Endothelial cell of umbilical vein (primary cell): ENCODE measurements at regions not wholly inside any gene's neighbourhood (a gene's known extent, or its start where the extent isn't known, plus 50 kb on each side); places are given as distances from the start of the nearest gene placed in this dataset.
"Not testable (repeated sequence)": the region's sequence is repeated elsewhere in the genome, so short reads cannot be mapped to it uniquely, and the experiment has no call there.

ENCODE experiments used
- BruUV-seq: library from RNA; stranded (reverse); fragments of 400-500 nt; replicated peaks from 2 replicates; lab custom pipeline; 2021; lab: Mats Ljungman, UMichigan
- CTCF ChIA-PET: fragments of 300-600, 350-600 bp; sonication (Branson Sonifier 250); formaldehyde crosslinking; loops from one replicate; lab custom pipeline; 2021; ENCODE audit warnings: antibody characterized with exemption, inconsistent platforms; lab: Charles Lee
- POLR2A ChIA-PET: fragments of 300-600, 350-600 bp; sonication (Branson Sonifier 250); formaldehyde crosslinking; loops from one replicate; lab custom pipeline; 2021; ENCODE audit warnings: antibody characterized with exemption, inconsistent platforms; lab: Charles Lee
- DNase-seq: peaks from one replicate; pipeline ENCODE4 v3.0.0-alpha.2; 2011; ENCODE audit warnings: low read depth, low spot score
- FAIRE-seq: peaks from 2 replicates; lab custom pipeline; 2011; peaks lifted over from hg19 to GRCh38; lab: Jason Lieb, UNC
- H2AFZ ChIP-seq: 2 replicates; pipeline ENCODE4 v1.6.0; 2012; ENCODE audit warnings: low read depth, low read length, control low read depth, inconsistent platforms
- H3K27ac ChIP-seq: 2 replicates; pipeline ENCODE4 v1.5.1; 2011; ENCODE audit warnings: low read depth, mild to moderate bottlenecking, control low read depth, low read length, moderate library complexity; ENCODE audit not compliant: insufficient read depth
- H3K27me3 ChIP-seq, 2 experiments: 2 replicates each; pipeline versions ENCODE4 v1.6.0 to v1.6.1; 2011; ENCODE audit warnings: low read length in 2 of 2, mixed read lengths in 1 of 2; ENCODE audit not compliant: control insufficient read depth in 2 of 2, insufficient read depth in 2 of 2
- H3K36me3 ChIP-seq, 2 experiments: 2 replicates in 1 of 2; 3 replicates in 1 of 2; pipeline ENCODE4 v1.5.1; 2011; ENCODE audit warnings: low read length in 2 of 2, mild to moderate bottlenecking in 1 of 2, moderate library complexity in 1 of 2; ENCODE audit not compliant: control insufficient read depth in 2 of 2, insufficient read depth in 2 of 2; ENCODE audit errors: extremely low read depth in 1 of 2
- H3K4me1 ChIP-seq: 3 replicates; pipeline ENCODE4 v1.5.1; 2011; ENCODE audit warnings: mild to moderate bottlenecking, low read length; ENCODE audit not compliant: control insufficient read depth, insufficient read depth; ENCODE audit errors: extremely low read depth
- H3K4me2 ChIP-seq: 2 replicates; pipeline ENCODE4 v1.6.1; 2011; ENCODE audit warnings: low read length, control low read depth, mixed read lengths; ENCODE audit not compliant: insufficient read depth
- H3K4me3 ChIP-seq, 3 experiments: fragments of 200-600 bp in 1 of 3; sonication (generic), shearing (Covaris generic) in 1 of 3; replicated peaks in 1 of 3; 2 replicates each; pipeline ENCODE4 v1.5.1; 2011 to 2016; ENCODE audit warnings: control low read depth in 3 of 3, low read length in 3 of 3, mild to moderate bottlenecking in 2 of 3, inconsistent platforms in 1 of 3, low read depth in 1 of 3, moderate library complexity in 1 of 3; ENCODE audit not compliant: insufficient read depth in 1 of 3
- H3K79me2 ChIP-seq: 2 replicates; pipeline ENCODE4 v1.6.0; 2012; ENCODE audit warnings: low read length, inconsistent platforms; ENCODE audit not compliant: control insufficient read depth, insufficient read depth
- H3K9ac ChIP-seq: replicated peaks from 2 replicates; pipeline ENCODE3; 2011; ENCODE audit warnings: low read length, control low read depth; ENCODE audit not compliant: insufficient read depth; ENCODE audit errors: extremely low read depth
- H3K9me1 ChIP-seq: replicated peaks from 3 replicates; pipeline ENCODE4 v1.6.0; 2011; ENCODE audit warnings: mild to moderate bottlenecking, low read length; ENCODE audit not compliant: control insufficient read depth, insufficient read depth; ENCODE audit errors: extremely low read depth
- H3K9me3 ChIP-seq: replicated peaks from 2 replicates; pipeline ENCODE4 v1.5.1; 2012; ENCODE audit warnings: low read length, inconsistent platforms; ENCODE audit not compliant: control insufficient read depth, insufficient read depth
- H4K20me1 ChIP-seq: replicated peaks from 2 replicates; pipeline ENCODE3; 2011; ENCODE audit warnings: mild to moderate bottlenecking, low read length; ENCODE audit not compliant: control insufficient read depth, insufficient read depth; ENCODE audit errors: extremely low read depth
- EZH2 ChIP-seq: IDR thresholded peaks from 2 replicates; pipeline ENCODE4 v1.6.1; 2012; ENCODE audit warnings: borderline replicate concordance, low read depth, mild to moderate bottlenecking, moderate library complexity, low read length, inconsistent platforms; ENCODE audit not compliant: severe bottlenecking
- FOS ChIP-seq: IDR thresholded peaks from 2 replicates; pipeline ENCODE4 v1.6.1; 2011; ENCODE audit warnings: mild to moderate bottlenecking, low read length, moderate library complexity, borderline replicate concordance; ENCODE audit not compliant: insufficient read depth
- JUN ChIP-seq: IDR thresholded peaks from 2 replicates; pipeline ENCODE4 v1.6.1; 2011; ENCODE audit warnings: borderline replicate concordance, low read depth; ENCODE audit not compliant: insufficient read length, insufficient read depth
- MAX ChIP-seq: IDR thresholded peaks from 2 replicates; pipeline ENCODE4 v1.6.1; 2011; ENCODE audit not compliant: insufficient read depth, insufficient read length
- POLR2A ChIP-seq: IDR thresholded peaks from 2 replicates; pipeline ENCODE4 v1.6.1; 2012; ENCODE audit warnings: low read depth, mild to moderate bottlenecking, control low read depth, low read length
- dilution Hi-C: fragments of 300-500 bp; cut with MboI; formaldehyde crosslinking; loops from one replicate; pipeline ENCODE4 v1.15.0; 2019; ENCODE audit warnings: low sequenced_read_pairs; ENCODE audit not compliant: extremely low pct_ligation_motif_present
- intact Hi-C: fragments of 100-400 bp; cut with micrococcal nuclease; formaldehyde crosslinking; loops from one replicate; pipeline ENCODE4 v1.10.0; 2022

- Histone ChIP-seq H3K4me3 (no peak overlapping the region), H2AFZ (no peak overlapping the region), H3K4me2 (no peak overlapping the region), H4K20me1 (no peaks in the 10 kb centered on the region), H3K9me1 (no peaks in the 10 kb centered on the region), H3K36me3 (no peaks in the 10 kb centered on the region), H3K4me1 (no peaks in the 10 kb centered on the region), H3K9me3 (peaks cover 3% of the 10 kb centered on the region), H3K9ac (no peak overlapping the region), H3K79me2 (no peaks in the 10 kb centered on the region), H3K27ac (no peak overlapping the region), H3K27me3 (no peaks in the 10 kb centered on the region)
- intact Hi-C loops, result no loop called here
- FAIRE-seq (no peak), DNase-seq (no peak)
- BruUV-seq, result no TSS peak
- TF ChIP-seq FOS, result no peak
- no peak for TF ChIP-seq POLR2A
- no peak for TF ChIP-seq JUN
- TF ChIP-seq MAX, result no peak
- ChIA-PET POLR2A (no interaction called here), CTCF (no interaction called here)
- dilution Hi-C loops, result no loop called here
These were observed 490.0 kb downstream of the SUCLG1 start for GRCh38 chr2:83969085-83969484.

GRCh38 chr2:83967854-83968253, 491.2 kb downstream of the SUCLG1 start:
- H3K9me3 ChIP-seq, result peaks cover 3% of the 10 kb centered on the region
- no peaks in the 10 kb centered on the region for H3K36me3 ChIP-seq
- no peak overlapping the region for H3K4me2 ChIP-seq
- no peaks in the 10 kb centered on the region for H4K20me1 ChIP-seq
- TF ChIP-seq EZH2, result no peak
- TF ChIP-seq MAX, result no peak
- dilution Hi-C loops (no loop called here), intact Hi-C loops (no loop called here)
- DNase-seq, result no peak
- CTCF ChIA-PET, result no interaction called here
- H3K27ac ChIP-seq, result no peak overlapping the region
- no peaks in the 10 kb centered on the region for H3K27me3 ChIP-seq
- POLR2A ChIA-PET, result no interaction called here
- no TSS peak for BruUV-seq
- H3K9ac ChIP-seq, result no peak overlapping the region
- H3K4me1 ChIP-seq, result no peaks in the 10 kb centered on the region
- H3K4me3 ChIP-seq, result no peak overlapping the region
- no peaks in the 10 kb centered on the region for H3K9me1 ChIP-seq
- FAIRE-seq, result no peak
- H3K79me2 ChIP-seq, result no peaks in the 10 kb centered on the region
- H2AFZ ChIP-seq, result no peak overlapping the region

- H2AFZ ChIP-seq, H3K79me2 ChIP-seq, DNase-seq, H4K20me1 ChIP-seq, H3K27ac ChIP-seq, H3K27me3 ChIP-seq, H3K4me3 ChIP-seq, dilution Hi-C loops, H3K9ac ChIP-seq, BruUV-seq, FAIRE-seq, H3K4me1 ChIP-seq, POLR2A ChIA-PET, H3K4me2 ChIP-seq, H3K9me3 ChIP-seq, H3K9me1 ChIP-seq, intact Hi-C loops, CTCF ChIA-PET, H3K36me3 ChIP-seq: not testable (repeated sequence)
These were observed 492.1 kb downstream of the SUCLG1 start for GRCh38 chr2:83966946-83967345.
